HUES6 (cell line): ENCODE measurements at regions not wholly inside any gene's neighbourhood (a gene's known extent, or its start where the extent isn't known, plus 50 kb on each side); places are given as distances from the start of the nearest gene placed in this dataset.
"Not testable (repeated sequence)": the region's sequence is repeated elsewhere in the genome, so short reads cannot be mapped to it uniquely, and the experiment has no call there.

Experiments
- H3K27ac ChIP-seq: 2 replicates; pipeline ENCODE4 v1.7.0; 2013; ENCODE audit warnings: low read depth, mild to moderate bottlenecking, low read length, inconsistent platforms
- H3K27me3 ChIP-seq: 2 replicates; pipeline ENCODE4 v1.6.1; 2013; ENCODE audit warnings: low read length; ENCODE audit not compliant: control insufficient read depth, insufficient read depth
- H3K36me3 ChIP-seq: 2 replicates; pipeline ENCODE4 v1.6.1; 2013; ENCODE audit warnings: low read length; ENCODE audit not compliant: control insufficient read depth, insufficient read depth
- H3K4me1 ChIP-seq: 2 replicates; pipeline ENCODE4 v1.6.1; 2013; ENCODE audit warnings: low read length; ENCODE audit not compliant: control insufficient read depth, insufficient read depth
- H3K4me3 ChIP-seq: 2 replicates; pipeline ENCODE4 v1.5.1; 2013; ENCODE audit warnings: low read depth, low read length
- H3K9ac ChIP-seq: one replicate; pipeline ENCODE4 v1.6.1; 2013; ENCODE audit warnings: mild to moderate bottlenecking, low read length
- H3K9me3 ChIP-seq: 2 replicates; pipeline ENCODE4 v1.6.1; 2013; ENCODE audit warnings: low read depth, low read length; ENCODE audit not compliant: control insufficient read depth, insufficient read depth

DNA sequence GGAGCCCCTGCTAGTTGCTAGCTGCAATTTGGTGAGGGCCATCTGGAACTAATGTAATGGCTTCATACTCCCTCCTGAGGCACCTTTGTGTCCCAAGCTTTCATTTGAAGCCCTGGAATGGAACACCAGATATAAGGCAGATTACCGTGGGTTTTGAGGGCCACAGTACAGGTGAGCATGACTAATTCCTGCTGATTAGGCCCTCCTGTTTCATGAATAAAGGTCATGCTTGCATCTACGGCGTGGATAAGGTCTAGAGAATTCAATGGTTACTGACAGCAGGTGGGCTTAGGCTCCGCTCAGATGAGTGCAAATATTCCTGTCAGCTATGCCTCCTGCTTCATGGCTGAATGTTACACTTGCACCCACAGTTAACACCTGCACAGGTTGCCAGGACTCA lies 495.4 kb downstream of the NAP1L3 start:
- Histone ChIP-seq H3K36me3 (no peaks in the 10 kb centered on the region), H3K4me1 (no peaks in the 10 kb centered on the region), H3K9me3 (peaks cover 73% of the 10 kb centered on the region), H3K27me3 (no peaks in the 10 kb centered on the region), H3K9ac (no peak overlapping the region), H3K4me3 (no peak overlapping the region), H3K27ac (no peak overlapping the region)

- Histone ChIP-seq H3K9ac (no peak overlapping the region), H3K36me3 (no peaks in the 10 kb centered on the region), H3K27me3 (no peaks in the 10 kb centered on the region), H3K4me1 (no peaks in the 10 kb centered on the region), H3K9me3 (peaks cover 45% of the 10 kb centered on the region), H3K4me3 (no peak overlapping the region), H3K27ac (no peak overlapping the region)
Observed at GRCh38 chrX:93169771-93170170, 503.6 kb downstream of the NAP1L3 start.

GRCh38 chrX:93120805-93121204 lies 552.6 kb downstream of the NAP1L3 start:
- no peaks in the 10 kb centered on the region for H3K9me3 ChIP-seq
- H3K9ac ChIP-seq = no peak overlapping the region
- no peak overlapping the region for H3K27ac ChIP-seq
- no peaks in the 10 kb centered on the region; the same call in 1 of the 2 replicates for H3K4me1 ChIP-seq
- H3K27me3 ChIP-seq = no peaks in the 10 kb centered on the region
- no peaks in the 10 kb centered on the region for H3K36me3 ChIP-seq
- H3K4me3 ChIP-seq = no peak overlapping the region

- H3K27me3 ChIP-seq, H3K27ac ChIP-seq, H3K9ac ChIP-seq, H3K4me3 ChIP-seq, H3K9me3 ChIP-seq, H3K4me1 ChIP-seq, H3K36me3 ChIP-seq: not testable (repeated sequence)
Observed at GRCh38 chrX:93103353-93104067, 569.9 kb downstream of the NAP1L3 start.

DNA sequence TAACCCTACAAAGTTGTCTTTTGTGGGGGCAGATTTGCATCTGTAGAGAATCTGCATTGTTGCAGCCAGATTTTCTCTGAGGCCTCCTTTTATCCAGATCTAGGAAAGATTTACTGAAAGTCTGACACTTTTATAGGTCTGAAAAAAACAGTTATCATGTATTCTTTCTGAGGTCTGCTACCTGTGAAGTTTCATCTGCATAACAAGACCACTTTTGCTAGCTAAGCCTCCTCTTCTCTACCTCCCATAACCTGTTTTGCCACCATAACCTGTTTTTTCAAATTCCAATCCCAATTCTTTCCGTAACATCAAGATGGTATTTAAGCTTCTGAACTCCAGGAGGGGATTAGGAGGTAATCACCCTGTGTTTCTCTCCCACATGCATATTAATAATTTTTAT lies 577.8 kb downstream of the NAP1L3 start:
- H3K27me3 ChIP-seq, H3K9ac ChIP-seq, H3K4me3 ChIP-seq, H3K36me3 ChIP-seq, H3K9me3 ChIP-seq, H3K4me1 ChIP-seq: not testable (repeated sequence)
- H3K27ac ChIP-seq = peak overlapping the region; percentile 79; the same call in 1 of the 2 replicates

GRCh38 chrX:93078906-93079305 lies 594.5 kb downstream of the NAP1L3 start:
- not testable (repeated sequence) for H3K27ac ChIP-seq, H3K36me3 ChIP-seq, H3K9me3 ChIP-seq, H3K4me1 ChIP-seq, H3K27me3 ChIP-seq, H3K9ac ChIP-seq, H3K4me3 ChIP-seq

- not testable (repeated sequence) for H3K4me3 ChIP-seq, H3K27ac ChIP-seq, H3K4me1 ChIP-seq, H3K9ac ChIP-seq, H3K9me3 ChIP-seq, H3K27me3 ChIP-seq, H3K36me3 ChIP-seq
Observed at GRCh38 chrX:93055264-93055663, 618.1 kb downstream of the NAP1L3 start.

GRCh38 chrX:93019841-93020240 lies 653.5 kb downstream of the NAP1L3 start:
- not testable (repeated sequence) for H3K27me3 ChIP-seq, H3K36me3 ChIP-seq, H3K9ac ChIP-seq, H3K9me3 ChIP-seq, H3K4me1 ChIP-seq, H3K27ac ChIP-seq, H3K4me3 ChIP-seq

- H3K27ac ChIP-seq, H3K36me3 ChIP-seq, H3K27me3 ChIP-seq, H3K9ac ChIP-seq, H3K9me3 ChIP-seq: not testable (repeated sequence)
- H3K4me3 ChIP-seq = 0 out of 2 replicates have a peak overlapping the region, but pooled peaks have one; percentile 16
- peaks cover 11% of the 10 kb centered on the region for H3K4me1 ChIP-seq
Observed at GRCh38 chrX:93014481-93015030, 658.8 kb downstream of the NAP1L3 start.
